HG03135 (cell line): ENCODE measurements at regions not wholly inside any gene's neighbourhood (a gene's known extent, or its start where the extent isn't known, plus 50 kb on each side); places are given as distances from the start of the nearest gene placed in this dataset.

Source experiments
- ATAC-seq: cut with Tn5 transposase; IDR thresholded peaks from one replicate; pipeline ENCODE4 v1.9.1; 2021; ENCODE audit warnings: mild to moderate bottlenecking, moderate library complexity; ENCODE audit not compliant: unreplicated experiment

- ATAC-seq: no peak
Measured at GRCh38 chr18:66760559-66760958, 156.7 kb upstream of the CDH19 start.

DNA sequence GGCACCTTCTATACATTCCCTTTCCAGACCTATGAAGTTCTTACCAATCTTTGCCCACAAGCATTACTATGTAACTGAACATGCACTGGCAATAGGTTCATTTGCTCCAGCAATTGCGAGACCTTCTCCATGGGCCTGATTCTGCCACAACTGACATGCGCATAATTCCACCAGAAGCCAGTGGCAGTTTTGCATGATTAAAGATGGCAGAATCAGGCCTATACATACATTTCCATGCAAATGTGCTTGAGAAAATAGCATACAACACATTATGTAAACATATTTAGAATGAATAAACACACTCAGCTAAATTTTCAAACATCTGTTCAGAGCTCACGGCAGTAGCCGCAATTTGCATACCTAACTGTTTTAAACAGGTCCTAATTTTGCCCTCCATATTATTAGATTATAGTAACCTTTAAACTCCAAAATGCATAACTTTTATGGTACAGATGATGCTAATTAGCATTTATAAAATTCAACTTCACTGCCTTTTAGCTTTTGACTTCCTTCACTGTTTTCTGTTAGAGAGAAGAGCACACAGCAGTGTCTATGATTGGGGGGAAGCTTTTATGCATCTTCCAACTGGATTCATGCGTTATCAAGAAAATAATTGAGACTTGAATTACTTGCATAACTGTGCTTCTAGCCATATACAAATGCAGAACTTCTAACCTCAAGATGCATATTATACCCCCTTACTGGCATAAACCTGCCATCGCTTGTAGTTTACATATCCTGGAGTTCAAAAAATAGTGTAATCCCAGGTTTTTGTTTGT, 155.3 kb upstream of the CDH19 start:
- no peak for ATAC-seq

DNA sequence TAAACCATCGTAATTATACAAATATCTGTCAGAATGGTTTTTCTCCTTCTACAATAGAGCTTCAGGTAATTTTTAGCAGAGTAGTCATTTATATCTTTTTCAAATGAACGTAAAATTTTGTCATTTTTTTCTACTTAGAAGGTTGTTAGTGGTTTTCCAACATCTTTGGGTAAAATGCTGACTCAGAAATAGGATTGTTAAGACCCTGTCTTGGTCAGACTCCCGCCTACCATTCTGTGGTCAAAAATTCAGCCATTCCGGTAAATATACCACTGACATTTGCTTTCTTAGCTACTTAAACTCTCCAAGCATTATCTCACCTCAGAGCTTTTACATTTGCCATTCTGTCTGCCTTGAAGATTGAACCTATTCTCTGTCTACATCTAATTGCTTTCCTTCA, 154.1 kb upstream of the CDH19 start:
- ATAC-seq: no peak

- ATAC-seq: no peak
Measured at GRCh38 chr18:66754335-66754734, 150.4 kb upstream of the CDH19 start.

- no peak for ATAC-seq
Measured at GRCh38 chr18:66752733-66753132, 148.8 kb upstream of the CDH19 start.

- no peak for ATAC-seq
Measured at GRCh38 chr18:66749481-66750035, 145.7 kb upstream of the CDH19 start.

DNA sequence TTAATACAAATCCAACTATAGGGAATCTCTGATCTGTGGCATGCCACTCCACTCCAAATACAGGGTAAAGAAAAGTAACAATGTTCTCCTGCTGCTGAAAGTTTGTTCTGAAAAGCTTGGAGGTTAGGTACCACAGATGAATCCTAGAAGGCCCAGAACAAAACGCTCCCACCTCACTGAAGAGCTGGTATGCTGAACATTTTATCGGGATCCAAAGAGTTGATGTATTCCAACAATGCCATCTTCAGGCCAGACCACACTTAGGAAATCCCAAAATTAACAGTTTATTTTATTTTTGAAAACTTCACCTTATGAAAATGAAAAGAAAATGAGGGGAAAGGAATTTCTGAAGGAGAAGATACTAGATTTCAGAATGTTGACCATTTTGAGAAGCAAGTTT, 145.1 kb upstream of the CDH19 start:
- no peak for ATAC-seq

DNA sequence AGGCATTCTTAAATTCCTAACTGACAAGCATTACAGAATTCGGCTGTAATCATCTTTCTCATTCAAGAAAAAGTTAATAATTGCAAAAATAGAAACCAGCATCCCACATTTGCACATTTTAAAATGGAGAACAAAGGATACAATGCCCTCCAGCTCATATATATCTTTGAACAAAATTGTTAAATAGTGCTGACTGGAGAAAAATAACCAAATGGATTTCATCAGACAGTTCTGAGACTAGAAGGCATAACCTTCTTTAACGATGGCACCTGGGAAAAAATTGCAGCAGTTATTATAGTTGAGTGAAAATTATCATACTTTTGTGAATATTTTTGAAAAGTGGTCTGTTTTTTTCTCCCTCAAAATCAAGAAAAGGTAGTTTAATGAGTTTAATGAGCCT, 138.9 kb upstream of the CDH19 start:
- no peak for ATAC-seq

- no peak for ATAC-seq
Measured at GRCh38 chr18:66735933-66736332, 132.0 kb upstream of the CDH19 start.

- no peak for ATAC-seq
Measured at GRCh38 chr18:66734451-66734850, 130.6 kb upstream of the CDH19 start.

DNA sequence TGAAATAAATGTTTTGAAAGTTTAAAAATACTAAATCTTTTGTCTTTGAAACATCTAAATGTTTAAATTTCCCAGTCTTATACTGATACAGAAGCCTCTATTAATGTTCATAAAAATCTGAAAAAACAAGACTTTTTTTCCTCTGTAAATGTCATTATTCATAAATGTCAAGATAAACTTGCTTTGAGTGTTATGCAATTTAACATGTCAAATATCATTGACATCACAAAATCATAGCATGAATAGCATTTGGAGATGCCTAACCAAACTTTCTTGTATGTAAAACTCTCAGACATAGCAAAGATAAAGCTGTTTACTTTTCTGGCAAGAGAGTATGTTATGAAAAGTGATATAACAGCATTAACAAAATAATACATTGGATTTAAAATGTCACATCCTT, 128.0 kb upstream of the CDH19 start:
- ATAC-seq: no peak

DNA sequence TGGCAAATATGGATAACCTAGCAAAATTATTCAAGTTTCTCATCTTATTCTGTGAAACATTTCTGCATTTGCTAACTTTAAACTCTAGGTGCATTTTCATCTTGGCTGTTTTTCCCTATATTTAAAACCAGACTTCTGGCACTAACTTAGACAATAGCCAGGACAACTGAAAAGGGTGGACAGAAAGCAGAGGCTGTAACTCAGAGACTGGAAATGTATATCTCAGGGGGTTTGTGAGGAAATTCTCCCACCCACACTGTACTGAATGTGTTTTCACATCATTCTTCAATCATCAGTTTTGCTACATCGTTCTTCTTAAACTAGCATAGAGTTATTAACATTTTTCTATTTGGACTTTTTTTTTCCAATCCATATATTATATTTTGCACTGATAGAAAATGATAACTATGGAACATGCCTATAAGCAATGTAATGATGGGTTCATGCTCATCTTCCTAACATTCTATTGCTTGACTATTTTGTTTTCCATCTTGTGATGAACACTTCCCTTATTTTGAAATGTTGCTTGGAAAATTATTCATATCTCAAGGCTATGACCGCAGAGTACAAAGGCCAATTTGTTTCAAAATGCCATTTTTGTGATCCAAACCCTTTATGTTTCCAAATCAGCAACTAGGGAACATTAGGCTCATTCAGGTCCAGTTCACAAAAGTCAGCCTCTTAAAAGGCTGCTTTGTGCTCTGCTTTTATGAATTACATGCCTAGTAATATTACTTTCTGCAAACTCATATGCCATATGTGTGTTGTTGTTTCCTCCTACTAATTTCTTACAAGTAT, 125.8 kb upstream of the CDH19 start:
- ATAC-seq: no peak

DNA sequence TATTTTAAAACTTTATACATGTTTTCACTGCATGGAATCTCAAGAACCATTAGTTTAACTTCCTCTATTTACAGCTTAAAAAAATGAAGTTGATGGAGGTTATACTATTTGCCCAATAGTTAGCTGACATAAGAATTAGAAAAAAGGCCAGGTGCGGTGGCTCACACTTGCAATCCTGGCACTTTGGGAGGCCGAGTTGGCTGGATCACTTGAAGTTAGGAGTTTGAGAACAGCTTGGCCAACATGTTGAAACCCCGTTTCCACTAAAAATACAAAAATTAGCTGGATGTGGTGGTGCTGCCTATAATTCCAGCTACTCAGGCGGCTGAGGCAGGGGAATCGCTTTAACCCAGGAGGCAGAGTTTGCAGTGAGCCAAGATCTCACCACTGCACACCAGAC, 125.1 kb upstream of the CDH19 start:
- no peak for ATAC-seq

GRCh38 chr18:66727991-66728390, 124.1 kb upstream of the CDH19 start:
- no peak for ATAC-seq

- no peak for ATAC-seq
Measured at GRCh38 chr18:66724664-66725356, 120.9 kb upstream of the CDH19 start.

DNA sequence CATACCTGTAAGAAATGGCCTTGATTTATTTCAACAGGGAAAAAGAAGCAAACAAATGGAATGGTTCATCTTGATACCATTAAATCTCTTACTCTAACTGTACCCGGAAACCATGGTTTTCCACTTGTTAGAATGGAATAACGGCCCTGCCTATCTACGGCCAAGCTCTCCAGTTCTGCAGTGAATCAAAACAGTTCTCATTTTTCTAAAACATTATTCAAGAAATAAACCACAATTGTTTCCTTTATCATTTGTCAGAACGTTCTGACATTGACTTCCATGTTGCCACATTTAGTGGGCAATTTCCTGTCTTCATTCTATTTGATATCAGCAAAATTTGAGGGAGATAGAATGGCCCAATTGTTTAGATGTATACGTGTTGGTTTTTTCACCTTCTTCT, 118.8 kb upstream of the CDH19 start:
- no peak for ATAC-seq

GRCh38 chr18:66708646-66709045, 104.8 kb upstream of the CDH19 start:
- no peak for ATAC-seq

- ATAC-seq: no peak
Measured at GRCh38 chr18:66707473-66707872, 103.6 kb upstream of the CDH19 start.

- ATAC-seq: no peak
Measured at GRCh38 chr18:66695281-66695680, 91.4 kb upstream of the CDH19 start.

GRCh38 chr18:66694852-66695251, 91.0 kb upstream of the CDH19 start:
- no peak for ATAC-seq

DNA sequence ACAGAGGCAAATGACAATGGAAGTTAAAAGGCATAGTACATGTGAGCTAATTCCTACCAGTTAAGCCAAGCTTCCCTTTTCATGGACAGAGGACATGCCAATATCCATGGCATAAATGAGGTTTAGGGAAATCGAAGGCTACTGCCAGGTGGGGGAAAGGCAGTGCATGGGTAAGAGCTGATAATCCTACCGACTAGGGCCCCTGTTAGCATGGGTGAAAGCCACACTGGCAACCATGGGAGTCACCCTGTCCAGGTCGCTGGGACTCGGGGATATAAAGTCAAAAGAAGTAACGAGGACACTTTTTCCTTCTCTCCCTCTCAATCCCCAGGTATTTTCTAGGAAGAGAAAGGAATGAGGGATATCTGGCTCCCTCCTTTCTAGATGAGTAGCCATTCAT, 83.7 kb upstream of the CDH19 start:
- no peak for ATAC-seq
